ENCODE measurements at regions not wholly inside any gene's neighbourhood (a gene's known extent, or its start where the extent isn't known, plus 50 kb on each side); places are given as distances from the start of the nearest gene placed in this dataset.
"Not testable (repeated sequence)": the region's sequence is repeated elsewhere in the genome, so short reads cannot be mapped to it uniquely, and the experiment has no call there.

DNA sequence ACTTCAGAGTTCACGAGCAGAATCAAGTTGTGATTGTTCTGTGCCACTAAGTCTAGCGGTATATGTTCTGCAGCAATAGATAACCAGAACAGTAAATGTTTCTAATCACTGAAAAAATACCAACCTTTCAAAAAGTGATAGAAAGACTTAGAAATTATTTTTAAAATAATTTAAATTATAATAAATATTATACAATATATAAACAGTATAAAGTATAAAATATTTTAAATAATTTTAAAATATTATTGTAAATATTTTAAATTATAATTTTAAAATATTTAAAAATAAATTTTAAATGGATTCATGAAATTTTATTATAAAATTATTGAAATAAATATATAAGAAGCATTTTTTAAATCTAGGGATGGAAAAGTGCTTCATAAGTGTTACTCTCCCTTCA is 126.3 kb upstream of the ID2 start:
- Histone ChIP-seq H3K9me3 (peaks cover 0 to 20% of the 10 kb centered on the region in 2 donors), H3K4me3 (no peak overlapping the region), H3K36me3 (no peaks in the 10 kb centered on the region), H3K27ac (no peak overlapping the region), H3K27me3 (no peaks in the 10 kb centered on the region), H3K4me1 (no peaks in the 10 kb centered on the region)
- DNase-seq (ENCODE audit: low spot score) = no peak
- TF ChIP-seq, protein P1, sequence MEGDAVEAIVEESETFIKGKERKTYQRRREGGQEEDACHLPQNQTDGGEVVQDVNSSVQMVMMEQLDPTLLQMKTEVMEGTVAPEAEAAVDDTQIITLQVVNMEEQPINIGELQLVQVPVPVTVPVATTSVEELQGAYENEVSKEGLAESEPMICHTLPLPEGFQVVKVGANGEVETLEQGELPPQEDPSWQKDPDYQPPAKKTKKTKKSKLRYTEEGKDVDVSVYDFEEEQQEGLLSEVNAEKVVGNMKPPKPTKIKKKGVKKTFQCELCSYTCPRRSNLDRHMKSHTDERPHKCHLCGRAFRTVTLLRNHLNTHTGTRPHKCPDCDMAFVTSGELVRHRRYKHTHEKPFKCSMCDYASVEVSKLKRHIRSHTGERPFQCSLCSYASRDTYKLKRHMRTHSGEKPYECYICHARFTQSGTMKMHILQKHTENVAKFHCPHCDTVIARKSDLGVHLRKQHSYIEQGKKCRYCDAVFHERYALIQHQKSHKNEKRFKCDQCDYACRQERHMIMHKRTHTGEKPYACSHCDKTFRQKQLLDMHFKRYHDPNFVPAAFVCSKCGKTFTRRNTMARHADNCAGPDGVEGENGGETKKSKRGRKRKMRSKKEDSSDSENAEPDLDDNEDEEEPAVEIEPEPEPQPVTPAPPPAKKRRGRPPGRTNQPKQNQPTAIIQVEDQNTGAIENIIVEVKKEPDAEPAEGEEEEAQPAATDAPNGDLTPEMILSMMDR (IDR thresholded peaks at IDR 0.05) = no peak

DNA sequence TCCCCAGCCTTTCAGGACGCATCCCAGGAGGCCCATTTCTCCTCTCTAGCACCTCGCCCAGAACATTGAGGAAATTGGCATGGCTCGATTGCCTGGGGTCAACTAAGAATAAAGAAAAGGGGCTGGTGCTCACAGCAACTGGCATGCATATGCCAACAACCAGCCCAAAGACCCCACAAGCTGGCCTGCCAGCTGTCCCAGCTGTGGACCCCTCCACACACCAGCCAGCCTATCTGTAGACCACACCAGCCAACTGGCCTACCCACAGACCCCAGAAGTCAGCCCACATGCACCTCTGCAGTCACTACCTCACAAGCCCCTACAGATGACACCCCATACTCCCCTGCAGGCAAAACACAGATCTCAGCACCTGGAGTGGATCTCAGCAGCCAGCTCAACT is 123.8 kb upstream of the ID2 start:
- TF ChIP-seq, protein P1 (IDR thresholded peaks at IDR 0.05) = no peak
- Histone ChIP-seq H3K36me3 (no peaks in the 10 kb centered on the region), H3K27me3 (no peaks in the 10 kb centered on the region), H3K9me3 (peaks cover 0 to 26% of the 10 kb centered on the region in 2 donors), H3K4me3 (no peak overlapping the region), H3K4me1 (no peaks in the 10 kb centered on the region), H3K27ac (no peak overlapping the region)
- DNase-seq (ENCODE audit: low spot score) = no peak

DNA sequence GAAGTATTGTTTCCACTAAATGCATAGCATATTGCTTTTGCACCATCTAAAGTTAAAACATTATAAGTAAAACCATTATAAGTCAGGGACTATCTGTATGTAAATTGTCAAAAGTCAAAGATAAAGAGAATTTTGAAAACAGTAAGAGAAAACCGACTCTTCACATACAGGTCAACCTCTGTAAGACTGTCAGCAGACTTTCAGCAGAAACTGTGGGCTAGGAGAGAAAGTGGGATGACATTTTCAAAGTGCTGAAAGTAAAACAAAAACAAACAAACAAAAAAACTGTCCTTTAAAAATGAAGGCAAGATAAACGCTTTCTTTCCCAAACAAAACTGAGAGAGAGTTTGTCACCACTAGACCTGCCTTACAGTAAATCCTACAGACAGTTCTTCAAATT is 122.9 kb upstream of the ID2 start:
- H3K4me1 ChIP-seq = no peaks in the 10 kb centered on the region
- peaks cover 0 to 26% of the 10 kb centered on the region in 2 donors for H3K9me3 ChIP-seq
- no peak for DNase-seq (ENCODE audit: low spot score)
- H3K27me3 ChIP-seq = no peaks in the 10 kb centered on the region
- no peaks in the 10 kb centered on the region for H3K36me3 ChIP-seq
- TF ChIP-seq, protein P1 (IDR thresholded peaks at IDR 0.05) = no peak
- no peak overlapping the region for H3K4me3 ChIP-seq
- H3K27ac ChIP-seq = no peak overlapping the region

DNA sequence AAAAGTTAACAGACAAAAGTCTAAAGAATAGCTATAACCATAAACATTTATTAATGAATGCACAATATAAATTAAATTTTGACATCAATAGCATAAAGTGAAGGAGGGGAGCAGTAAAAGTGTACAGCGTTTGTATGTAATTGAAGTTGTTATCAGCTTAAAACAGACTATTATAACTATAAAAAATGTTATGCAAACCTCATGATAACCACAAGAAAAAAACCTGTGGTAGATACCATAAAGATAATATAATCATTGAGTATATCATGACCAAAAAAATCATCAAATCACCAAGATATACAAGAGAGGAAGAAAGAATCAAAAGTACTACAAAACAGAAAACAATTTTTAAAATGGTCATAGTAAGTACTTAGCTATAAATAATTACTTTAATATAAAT is 122.1 kb upstream of the ID2 start:
- Histone ChIP-seq H3K9me3 (peaks cover 0 to 26% of the 10 kb centered on the region in 2 donors), H3K4me1 (no peaks in the 10 kb centered on the region), H3K27me3 (no peaks in the 10 kb centered on the region), H3K36me3 (no peaks in the 10 kb centered on the region), H3K27ac (no peak overlapping the region), H3K4me3 (no peak overlapping the region)
- DNase-seq (ENCODE audit: low spot score) = no peak
- TF ChIP-seq, protein P1 (IDR thresholded peaks at IDR 0.05) = no peak

DNA sequence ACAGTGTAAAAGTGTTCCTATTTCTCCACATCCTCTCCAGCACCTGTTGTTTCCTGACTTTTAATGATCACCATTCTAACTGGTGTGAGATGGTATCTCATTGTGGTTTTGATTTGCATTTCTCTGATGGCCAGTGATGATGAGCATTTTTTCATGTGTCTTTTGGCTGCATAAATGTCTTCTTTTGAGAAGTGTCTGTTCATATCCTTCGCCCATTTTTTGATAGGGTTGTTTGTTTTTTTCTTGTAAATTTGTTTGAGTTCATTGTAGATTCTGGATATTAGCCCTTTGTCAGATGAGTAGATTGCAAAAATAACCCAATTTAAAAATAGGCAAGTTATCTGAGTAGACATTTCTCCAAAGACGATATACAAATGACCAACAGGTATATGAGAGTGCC is 120.2 kb upstream of the ID2 start:
- H3K9me3 ChIP-seq = peaks cover 0 to 26% of the 10 kb centered on the region in 2 donors
- not testable (repeated sequence) for H3K4me1 ChIP-seq; H3K27ac ChIP-seq; H3K4me3 ChIP-seq; H3K27me3 ChIP-seq; DNase-seq (ENCODE audit: low spot score); H3K36me3 ChIP-seq

DNA sequence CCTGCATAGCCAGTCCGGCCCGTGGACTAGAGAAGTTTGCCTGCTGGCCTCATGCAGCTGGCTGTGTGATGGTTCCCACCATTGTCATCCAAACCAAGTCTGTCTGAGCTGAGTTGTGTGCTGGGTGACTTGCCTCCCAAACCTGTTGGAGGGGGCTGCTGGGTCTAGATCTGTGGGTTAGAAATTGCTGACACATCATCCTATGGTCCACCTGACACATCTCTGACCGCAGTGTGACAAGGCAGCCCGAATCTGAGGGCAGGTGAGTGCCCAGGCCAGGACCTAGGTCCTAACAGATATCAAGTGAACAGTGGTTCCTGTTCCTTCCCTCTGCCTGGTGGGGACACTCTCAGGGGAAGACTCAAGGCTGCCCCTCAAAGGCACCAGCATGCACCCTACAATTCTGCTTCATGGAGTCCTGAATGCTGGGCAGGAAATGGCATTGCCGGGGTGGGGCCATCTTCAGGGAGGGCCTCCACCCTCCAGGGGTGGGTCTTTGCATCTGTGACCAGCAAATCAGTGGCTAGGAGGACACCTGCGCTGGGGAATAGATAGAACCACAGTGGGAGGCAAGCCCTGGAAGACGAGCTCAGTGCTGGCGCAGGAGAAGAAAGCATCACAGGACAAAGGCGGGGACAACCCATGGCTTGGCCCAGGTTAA is 117.9 kb upstream of the ID2 start:
- DNase-seq (ENCODE audit: low spot score) = no peak
- H3K4me3 ChIP-seq = no peak overlapping the region
- H3K36me3 ChIP-seq = no peaks in the 10 kb centered on the region
- no peaks in the 10 kb centered on the region for H3K27me3 ChIP-seq
- peaks cover 0 to 18% of the 10 kb centered on the region in 2 donors for H3K9me3 ChIP-seq
- H3K27ac ChIP-seq = no peak overlapping the region
- TF ChIP-seq, protein P1 (IDR thresholded peaks at IDR 0.05) = no peak
- peaks cover 0 to 17% of the 10 kb centered on the region in 2 donors for H3K4me1 ChIP-seq

All from right atrium auricular region (tissue), 2 donors.